Limb (tissue), 2 donors: ENCODE measurements at regions not wholly inside any gene's neighbourhood (a gene's known extent, or its start where the extent isn't known, plus 50 kb on each side); places are given as distances from the start of the nearest gene placed in this dataset.

Source experiments
- DNase-seq, 2 donors: peaks; one replicate each; pipeline ENCODE4 v3.0.0-alpha.2; 2016; ENCODE audit errors: extremely low spot score in 2 of 2

- no peak for DNase-seq
Measured at GRCh38 chr15:94677202-94677790, 445.9 kb downstream of the MCTP2 start.

- no peak for DNase-seq
Measured at GRCh38 chr15:94682171-94682570, 450.8 kb downstream of the MCTP2 start.

DNA sequence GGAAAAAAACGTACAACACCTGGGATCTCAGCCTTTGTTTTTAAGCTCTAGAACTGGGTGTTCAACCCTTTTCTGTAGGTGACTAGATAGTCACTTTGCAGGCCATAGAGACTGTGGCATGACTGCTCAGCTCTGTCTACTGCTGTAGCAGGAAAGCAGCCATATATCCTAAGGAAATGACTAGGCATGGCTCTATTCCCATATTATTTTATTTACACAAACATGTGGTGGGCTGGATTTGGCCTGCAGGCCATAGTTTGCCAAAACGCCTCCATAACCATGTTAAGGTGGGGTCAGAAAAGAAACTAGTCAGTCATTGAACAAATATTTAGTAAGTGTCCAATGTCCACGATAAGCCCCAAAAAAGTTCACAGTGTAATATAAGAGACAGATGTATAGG is 452.5 kb downstream of the MCTP2 start:
- no peak for DNase-seq

DNA sequence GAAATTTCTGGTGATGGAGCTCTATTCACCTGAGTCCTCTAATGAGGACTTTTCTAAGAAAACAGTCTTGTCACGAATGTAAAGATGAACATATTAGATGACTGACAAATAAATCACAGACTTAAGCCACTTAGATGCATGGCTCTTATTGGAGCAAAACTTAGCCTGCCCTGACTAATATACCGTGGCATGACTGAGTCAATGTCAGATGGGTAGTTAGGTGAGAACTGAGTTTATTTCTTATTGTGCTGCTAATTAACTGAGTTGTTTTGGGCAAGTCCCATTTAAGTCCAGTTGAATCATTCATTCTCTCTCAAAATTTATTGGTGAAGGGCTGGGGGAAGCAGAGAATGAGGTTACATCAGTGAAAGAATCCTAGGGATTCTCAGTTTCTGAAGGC is 459.8 kb downstream of the MCTP2 start:
- DNase-seq, result no peak

- no peak for DNase-seq
Measured at GRCh38 chr15:94692710-94693109, 461.3 kb downstream of the MCTP2 start.

DNA sequence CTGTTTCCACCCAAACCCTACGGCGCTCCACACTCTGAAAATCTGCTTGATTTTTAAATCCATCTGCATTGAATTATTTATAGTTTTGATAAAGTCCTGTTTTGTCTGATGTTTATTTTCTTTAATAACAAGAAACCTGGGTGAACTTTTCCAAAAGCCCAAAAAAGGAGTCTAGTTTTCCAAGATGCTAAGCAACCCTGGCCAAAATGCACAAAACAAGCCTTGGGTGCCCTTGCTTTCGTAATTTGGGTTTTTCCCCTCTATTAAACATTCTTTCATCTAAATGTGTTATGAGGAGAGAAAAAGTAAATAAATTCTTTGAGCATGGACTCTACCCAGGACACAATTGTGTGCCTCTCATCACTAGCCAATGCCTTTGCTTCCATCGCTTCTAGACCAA is 468.9 kb downstream of the MCTP2 start:
- no peak for DNase-seq

- DNase-seq, result no peak
Measured at GRCh38 chr15:94701281-94701985, 470.1 kb downstream of the MCTP2 start.

DNA sequence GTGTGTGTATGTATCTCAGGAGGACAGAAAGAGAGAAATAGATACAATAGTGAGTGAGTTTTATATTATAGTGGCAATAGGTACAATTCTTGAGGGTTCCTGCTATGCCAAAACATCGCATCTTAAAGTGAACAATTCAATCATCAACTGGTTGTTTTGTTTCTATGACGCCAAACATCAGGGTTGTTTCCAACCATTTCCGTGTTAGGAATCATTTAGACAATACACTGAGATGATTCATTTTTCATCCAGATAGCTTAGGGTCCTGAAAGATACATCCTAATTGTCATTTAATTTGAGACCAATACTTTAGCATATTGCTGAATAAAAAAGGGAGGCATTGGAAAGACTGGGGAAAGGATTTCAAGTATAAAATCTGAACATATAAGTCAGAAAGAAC is 472.2 kb downstream of the MCTP2 start:
- DNase-seq, result no peak

- DNase-seq, result no peak
Measured at GRCh38 chr15:94704421-94704820, 473.1 kb downstream of the MCTP2 start.

DNA sequence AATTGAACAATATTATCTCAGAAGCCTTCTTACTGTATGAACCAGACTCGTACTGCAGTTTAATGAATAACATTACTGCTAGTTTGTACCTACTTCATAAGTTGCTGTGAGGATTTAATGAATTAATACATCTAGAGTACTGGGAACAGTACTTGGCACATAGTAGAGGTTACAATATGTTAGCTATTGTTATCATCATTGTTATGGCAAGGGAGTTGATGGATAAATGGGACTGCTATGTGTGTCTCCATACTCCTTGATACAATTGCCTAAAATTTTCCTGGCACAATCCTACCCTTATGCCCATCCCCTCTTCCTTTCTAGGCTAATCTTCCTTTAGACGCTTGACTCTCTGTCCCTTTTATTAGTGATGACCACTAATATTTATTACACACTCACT is 473.6 kb downstream of the MCTP2 start:
- DNase-seq, result no peak

DNA sequence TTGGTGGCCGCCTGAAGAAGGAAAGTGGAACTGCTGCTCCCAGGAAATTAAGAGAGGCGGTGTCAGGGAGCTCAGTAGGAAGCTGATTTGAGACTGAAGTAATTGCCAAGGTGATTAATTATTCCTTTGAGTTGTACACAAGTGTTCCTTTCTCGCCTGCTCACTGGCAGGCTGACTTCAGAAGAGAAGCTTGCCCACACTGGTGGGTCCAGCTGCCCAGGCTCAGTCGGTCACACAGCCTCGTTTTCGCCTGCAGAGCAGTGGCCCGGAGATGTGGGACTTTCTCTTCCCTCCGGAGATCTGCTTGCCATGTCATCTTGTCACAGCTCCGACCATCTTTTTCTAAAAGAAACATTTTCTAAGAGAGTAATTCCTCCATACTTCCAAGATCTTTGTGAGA is 478.0 kb downstream of the MCTP2 start:
- no peak for DNase-seq

DNA sequence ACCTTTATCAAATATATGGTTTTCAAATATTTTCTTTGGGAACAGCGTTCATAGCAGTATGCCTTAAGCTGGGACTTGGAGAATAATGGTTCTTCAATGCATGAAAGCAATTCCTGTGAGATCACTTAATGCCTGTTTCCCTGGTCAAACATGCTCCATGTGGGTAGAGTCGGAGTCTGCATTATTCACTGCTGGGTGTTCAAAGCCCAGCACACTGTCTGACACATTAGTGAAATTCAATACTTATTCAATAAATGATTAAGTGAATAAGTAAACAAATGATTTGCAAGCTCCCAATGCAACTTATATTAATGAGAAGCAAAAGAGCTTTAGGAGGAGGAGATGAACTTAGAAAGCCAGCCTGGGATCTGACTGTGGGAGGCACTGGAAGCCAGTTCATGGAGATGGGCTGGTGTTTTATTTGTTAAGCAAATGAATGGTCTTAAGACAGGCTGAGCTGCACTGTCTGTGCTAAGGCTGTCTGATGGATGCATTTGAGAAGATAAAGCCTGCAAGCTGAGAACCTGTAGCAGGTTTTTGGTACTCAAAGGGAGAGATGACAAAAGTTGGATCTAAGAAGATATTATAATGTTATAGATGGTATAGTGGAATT is 490.8 kb downstream of the MCTP2 start:
- DNase-seq, result no peak

GRCh38 chr15:94723801-94724200 is 492.4 kb downstream of the MCTP2 start:
- DNase-seq, result no peak

DNA sequence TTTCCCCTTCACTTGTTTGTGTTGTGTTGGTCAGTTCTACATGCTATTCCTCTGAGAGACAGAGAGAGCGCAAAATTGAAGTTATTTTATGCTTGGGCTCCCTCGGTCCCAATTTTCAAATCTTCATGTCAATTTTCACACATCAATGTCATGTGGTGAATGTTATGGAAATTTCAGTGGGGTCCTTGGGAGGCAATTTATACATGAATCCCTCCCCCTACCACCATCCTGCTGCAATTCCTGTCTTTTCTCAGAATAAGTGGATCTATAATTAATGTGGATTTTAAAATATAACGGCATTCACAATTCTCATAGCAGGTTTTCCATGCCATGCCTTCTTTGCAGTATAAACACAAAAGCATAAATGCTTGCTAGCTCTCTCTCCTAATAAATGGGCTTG is 499.9 kb downstream of the MCTP2 start:
- no peak for DNase-seq

- DNase-seq, result no peak
Measured at GRCh38 chr15:94734460-94734859, 503.1 kb downstream of the MCTP2 start.

DNA sequence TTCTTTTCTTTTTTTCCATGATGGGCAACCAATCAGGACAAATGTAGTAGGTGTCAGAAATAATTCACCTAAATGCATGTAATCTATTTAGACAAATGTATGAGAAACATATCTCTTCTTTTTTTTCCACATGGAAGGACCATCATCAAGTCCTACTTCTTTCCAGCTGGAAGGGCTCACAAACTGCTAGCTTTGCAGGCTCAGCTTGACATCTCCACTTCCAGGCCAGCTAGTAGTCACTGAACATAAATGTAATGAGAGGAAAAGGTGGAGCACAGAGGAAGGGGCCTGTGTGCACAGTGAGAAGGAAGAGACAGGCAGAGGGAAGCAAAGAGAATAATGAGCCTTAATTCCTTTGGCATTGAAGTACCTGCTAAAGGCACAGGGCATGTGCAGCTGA is 504.9 kb downstream of the MCTP2 start:
- no peak for DNase-seq

DNA sequence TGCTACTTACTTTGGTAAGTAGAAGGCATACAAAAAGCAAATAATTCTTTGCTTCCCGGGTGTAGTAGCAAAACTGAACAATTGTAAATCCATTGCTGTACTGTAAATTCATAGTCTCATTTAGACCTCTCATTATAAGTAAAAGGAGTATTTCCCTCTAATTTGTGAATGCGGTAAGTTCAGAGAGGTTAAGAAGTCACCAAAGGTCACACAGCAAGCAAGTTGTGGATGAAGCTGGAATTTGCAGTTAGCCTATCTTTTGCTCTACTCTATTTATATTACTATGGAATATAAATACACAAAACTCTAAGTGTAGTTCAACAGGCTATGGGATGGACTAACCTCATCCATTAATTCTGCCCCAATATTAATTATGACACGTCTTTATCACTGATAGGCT is 508.3 kb downstream of the MCTP2 start:
- DNase-seq, result no peak

- no peak for DNase-seq
Measured at GRCh38 chr15:94740469-94740868, 509.1 kb downstream of the MCTP2 start.

DNA sequence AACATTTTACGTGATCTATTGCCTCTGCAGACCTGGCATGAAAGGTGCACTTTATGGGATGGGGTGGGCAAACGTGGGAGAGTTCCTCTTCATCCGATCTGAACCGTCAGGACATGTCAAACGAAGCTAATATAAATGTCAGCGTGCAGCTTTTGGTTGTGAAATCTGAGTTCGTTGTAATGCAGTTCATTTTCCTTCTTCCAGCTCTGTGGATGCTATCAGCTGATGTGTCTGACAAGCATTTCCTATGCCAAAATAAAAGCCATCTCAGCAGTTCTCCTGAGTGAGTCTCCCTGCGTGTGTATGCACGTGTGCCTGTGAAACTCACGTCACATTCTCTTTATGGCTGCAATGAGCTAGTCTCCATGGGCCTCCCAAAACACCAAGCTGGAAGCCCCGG is 512.3 kb downstream of the MCTP2 start:
- no peak for DNase-seq

- DNase-seq, result no peak
Measured at GRCh38 chr15:94744080-94744793, 512.9 kb downstream of the MCTP2 start.

GRCh38 chr15:94745371-94745770 is 514.0 kb downstream of the MCTP2 start:
- no peak for DNase-seq

DNA sequence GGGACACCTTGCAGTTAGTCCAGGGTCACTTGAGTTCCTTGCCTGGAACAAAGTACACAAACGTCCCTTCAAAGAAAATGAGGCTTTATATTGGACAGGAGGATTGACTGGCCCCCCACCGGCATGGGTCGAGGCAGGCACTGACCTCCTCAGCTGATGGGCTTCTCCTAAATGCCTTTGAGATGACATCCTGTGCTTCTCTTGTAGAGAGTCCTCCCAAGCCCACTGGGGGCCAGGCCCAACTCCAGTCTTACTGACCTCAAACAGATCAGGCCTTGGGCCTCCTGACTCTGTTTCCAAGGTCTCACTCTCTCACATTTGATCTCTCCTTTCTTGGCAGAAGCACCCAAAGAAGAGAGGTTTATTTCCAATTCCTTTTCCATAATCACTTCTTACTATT is 516.1 kb downstream of the MCTP2 start:
- DNase-seq, result no peak
